Inferior parietal cortex (tissue), 1 donor: ENCODE measurements at regions not wholly inside any gene's neighbourhood (a gene's known extent, or its start where the extent isn't known, plus 50 kb on each side); places are given as distances from the start of the nearest gene placed in this dataset.

ENCODE experiments used
- DNase-seq: peaks from one replicate; pipeline ENCODE4 v3.0.0-alpha.2; 2016; ENCODE audit errors: extremely low spot score

DNA sequence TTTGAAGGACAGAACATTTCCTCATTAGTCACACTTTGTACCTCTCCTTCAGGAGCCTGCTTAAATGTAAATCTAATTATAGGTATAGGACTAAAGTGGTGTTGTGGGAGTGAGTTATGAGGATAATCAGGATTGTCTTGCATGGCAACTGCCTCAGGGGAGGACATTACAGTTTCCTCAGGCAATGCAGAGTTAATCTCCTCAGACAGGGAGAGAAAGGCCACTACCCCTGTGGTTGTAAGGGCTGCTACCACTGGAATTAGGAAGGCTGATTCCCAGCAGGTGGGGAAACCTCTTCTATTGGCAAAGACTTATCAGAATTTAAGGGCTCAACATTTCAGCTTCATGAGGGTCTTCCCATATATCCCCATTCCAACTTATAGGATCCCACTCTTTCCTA is 286.8 kb upstream of the PBX1 start:
- no peak for DNase-seq

DNA sequence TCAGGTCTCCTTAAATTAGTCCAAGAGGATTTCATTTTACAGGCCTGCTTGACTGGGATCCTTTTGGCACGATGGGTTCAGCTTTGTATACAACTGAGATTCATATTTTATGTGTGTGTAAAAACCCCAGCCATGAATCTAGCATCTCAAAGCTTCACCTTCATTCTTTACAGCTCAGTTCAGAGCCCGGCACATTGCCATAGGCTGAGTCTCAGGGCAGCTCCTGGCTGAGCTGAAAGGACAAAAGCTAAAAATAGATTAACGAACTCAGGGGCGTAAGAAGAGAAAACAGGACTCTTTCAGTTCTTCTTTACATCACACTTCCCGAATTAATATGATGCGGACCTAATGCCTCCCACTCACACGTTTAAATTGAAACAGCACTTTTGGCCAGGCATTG is 262.8 kb upstream of the PBX1 start:
- no peak for DNase-seq

GRCh38 chr1:164308101-164308500 is 250.9 kb upstream of the PBX1 start:
- no peak for DNase-seq

DNA sequence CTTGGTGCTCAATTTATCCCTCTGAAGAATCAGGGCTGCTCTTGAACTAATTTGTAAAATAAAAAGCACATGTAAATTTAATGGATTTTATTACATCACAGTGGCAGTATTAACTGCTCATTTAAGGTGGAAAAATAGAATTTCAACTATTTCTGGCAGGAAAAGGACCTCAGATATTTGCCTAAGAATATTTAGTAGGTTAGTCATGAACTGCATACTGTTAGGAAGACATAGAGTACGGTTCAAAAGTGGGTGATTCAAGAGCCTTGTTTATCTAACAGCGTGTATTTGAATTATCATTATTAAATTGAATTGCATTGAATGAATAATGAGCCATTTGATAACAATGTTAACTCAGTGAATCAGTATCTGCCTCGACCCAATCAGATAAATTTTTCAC is 248.8 kb upstream of the PBX1 start:
- no peak for DNase-seq

GRCh38 chr1:164311377-164311776 is 247.6 kb upstream of the PBX1 start:
- no peak for DNase-seq

- DNase-seq, result peak; percentile 45
Observed at GRCh38 chr1:164320790-164321731, 237.9 kb upstream of the PBX1 start.

GRCh38 chr1:164325786-164326185 is 233.2 kb upstream of the PBX1 start:
- no peak for DNase-seq

GRCh38 chr1:164333387-164333786 is 225.6 kb upstream of the PBX1 start:
- no peak for DNase-seq

DNA sequence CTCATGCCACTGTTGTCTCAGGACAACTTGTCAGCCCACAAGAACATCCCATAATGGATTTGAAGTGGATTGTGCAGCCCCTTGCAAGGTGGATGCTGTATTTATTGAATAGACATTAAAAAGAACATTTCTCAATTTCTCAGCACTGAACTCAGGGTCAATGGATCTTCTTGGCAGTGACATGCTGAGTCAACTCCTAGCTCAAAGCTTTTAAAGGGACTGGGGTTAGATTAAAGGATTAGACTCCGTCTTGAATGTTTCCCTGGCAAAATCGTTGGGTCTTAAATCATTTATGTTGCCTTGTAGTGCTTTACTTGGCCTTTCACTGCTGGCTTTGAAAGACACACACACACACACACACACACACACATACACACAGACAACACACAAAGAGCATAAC is 221.6 kb upstream of the PBX1 start:
- DNase-seq, result no peak

DNA sequence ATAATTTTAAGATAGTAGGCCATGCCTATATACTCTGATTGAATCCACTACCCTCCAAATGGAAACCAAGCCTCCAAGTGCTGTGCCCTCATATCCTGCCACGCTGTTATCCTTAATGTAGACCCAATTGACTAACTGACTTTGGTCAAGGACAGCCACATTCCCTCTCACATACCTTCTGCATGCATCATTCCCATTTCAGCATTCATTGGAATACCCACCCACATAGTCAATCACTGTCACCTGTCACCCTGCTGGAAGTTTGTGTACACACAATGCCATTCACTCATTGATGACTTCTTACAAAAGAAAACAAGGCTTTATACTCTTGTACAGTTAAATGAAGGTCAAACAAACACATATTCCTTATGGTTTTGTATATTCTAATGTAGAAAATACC is 221.1 kb upstream of the PBX1 start:
- DNase-seq, result no peak

DNA sequence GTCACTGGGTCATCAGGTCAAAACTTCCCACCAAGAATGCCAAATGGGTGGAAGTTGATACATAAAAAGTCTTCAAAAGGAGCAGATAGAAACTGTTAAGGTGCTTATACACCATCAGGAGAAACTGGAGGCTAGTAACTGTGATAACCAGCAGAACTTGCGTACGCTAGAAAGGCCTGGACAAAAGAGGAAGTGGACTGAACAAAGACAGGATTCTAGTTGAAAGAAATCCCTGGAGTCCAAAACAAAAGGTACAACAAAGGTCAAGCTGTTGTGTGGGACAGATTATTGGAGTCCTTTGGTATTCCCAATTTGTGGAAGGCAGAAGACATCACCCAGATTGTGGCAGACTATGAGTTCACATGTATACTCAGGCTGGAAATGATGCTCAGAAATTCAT is 215.8 kb upstream of the PBX1 start:
- DNase-seq, result no peak

GRCh38 chr1:164347980-164348379 is 211.0 kb upstream of the PBX1 start:
- DNase-seq, result no peak

GRCh38 chr1:164356511-164356910 is 202.5 kb upstream of the PBX1 start:
- no peak for DNase-seq

DNA sequence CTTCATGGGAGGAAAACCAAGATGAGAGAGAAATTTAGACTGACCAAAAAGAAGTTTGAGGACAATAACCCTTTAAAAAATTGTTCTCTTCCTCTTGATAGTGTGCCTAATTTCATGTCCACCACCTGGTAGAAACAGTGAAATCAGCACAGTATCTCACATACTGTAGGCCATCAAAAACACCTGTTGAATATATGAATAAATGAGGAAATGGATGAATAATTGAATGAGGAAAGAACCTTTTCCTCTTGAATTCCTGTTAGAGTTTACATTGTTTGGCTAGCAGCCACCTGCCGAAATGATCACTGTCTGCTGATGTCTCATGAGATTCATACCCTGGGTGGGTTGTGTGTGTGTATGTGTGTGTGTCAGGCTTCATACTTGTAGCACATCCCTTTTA is 198.7 kb upstream of the PBX1 start:
- DNase-seq, result no peak

DNA sequence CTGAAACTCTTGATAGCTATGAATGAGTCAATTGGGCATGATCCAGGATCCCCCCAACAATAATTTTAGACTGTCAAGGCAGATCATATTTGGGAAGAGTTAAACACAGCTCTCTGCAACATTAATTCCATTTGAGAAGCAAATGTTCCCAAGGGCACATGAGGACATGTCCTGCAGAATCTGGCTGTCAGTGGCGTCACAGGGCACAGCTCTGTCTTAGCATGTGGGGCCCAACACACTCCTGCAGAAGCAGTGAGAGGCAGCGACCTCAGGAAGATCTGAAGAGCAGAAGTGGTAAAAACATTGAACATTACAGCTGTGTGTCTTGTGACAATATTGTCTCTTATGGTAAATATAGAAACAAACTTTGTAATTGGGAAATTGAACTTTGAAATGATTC is 197.1 kb upstream of the PBX1 start:
- DNase-seq, result no peak

DNA sequence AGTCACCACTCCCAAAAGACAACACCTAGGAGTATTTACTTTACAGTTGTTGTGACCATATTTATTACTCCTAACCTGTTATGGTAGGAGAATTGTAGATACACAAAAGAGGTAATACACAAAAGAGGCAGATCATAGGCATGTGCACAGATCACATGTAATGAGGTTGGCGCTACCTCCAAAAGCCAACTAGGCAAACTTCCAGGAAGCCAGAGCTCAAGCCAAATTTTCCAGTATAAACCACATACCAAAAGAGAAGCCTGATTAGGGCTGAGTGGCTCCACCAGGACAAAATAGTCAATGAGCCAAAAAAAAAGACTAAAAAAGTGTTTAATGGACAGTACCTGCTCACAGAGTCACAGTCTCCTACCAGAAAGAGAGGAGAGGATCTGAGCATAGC is 195.0 kb upstream of the PBX1 start:
- no peak for DNase-seq

DNA sequence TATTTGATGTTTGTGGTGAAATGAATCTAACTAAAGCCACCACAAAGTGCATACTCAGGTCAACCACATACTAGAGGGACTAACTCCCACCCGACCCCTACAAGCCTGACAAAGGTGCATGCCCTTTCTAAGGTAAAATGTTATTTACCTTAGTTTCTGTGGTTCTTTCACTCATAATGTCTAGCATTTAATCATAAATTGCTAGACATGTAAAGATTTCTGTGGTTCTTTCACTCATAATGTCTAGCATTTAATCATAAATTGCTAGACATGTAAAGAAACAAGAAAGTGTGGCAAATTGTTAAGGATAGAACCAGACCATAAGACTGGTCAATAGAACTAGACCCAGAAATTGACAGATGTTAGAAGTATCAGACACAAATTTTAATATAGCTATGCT is 193.0 kb upstream of the PBX1 start:
- DNase-seq, result no peak

DNA sequence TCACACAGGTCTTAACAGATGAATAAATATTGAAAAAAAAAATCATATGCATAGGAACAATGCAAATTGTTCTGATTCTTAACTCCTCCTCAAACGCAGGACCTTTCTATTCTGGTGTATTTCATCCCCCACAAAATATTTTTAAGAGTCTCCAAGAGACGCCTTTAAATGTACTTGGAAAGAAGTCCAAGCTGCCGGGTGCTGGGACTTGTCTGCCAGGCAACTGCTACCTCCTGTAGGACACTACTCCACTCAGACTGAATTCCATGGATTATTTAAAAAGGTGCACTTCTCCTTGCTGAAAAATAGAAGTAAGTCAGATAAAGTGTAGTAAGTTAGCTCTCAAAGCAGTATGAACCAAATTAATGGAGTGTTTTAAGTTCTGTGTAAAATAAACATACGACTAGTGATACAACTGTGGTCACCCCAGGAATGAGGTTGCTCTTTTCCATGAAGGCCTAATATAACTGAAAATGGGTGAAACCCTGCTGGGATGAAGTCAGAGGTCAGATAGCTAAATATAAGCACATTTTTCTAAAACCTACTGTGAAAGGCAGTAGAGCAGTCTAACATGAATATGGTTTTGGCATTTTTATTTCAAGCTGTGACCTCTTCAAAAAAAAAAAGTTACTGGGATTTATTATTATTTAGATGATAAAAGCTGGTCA is 189.2 kb upstream of the PBX1 start:
- DNase-seq, result no peak

DNA sequence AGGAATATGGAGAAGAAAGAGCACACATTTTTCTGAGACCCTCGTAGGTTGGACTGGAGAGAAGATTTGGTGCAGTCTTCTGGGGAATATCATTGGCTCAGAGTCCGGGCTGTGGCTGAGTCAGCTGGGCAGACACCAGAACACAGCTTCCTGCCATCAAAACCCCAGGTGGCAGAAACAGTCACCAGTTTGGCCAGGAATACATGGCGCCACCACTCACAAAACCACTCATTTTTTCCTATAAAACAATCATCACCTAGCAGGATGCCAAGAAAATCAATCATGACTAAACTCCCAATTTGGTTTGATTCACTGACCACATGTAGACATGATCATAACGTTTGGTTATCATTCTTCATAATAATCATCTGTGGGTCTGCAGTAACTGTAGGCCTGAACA is 178.1 kb upstream of the PBX1 start:
- no peak for DNase-seq

- DNase-seq, result no peak
Observed at GRCh38 chr1:164382384-164382783, 176.6 kb upstream of the PBX1 start.

GRCh38 chr1:164384262-164384661 is 174.7 kb upstream of the PBX1 start:
- no peak for DNase-seq

DNA sequence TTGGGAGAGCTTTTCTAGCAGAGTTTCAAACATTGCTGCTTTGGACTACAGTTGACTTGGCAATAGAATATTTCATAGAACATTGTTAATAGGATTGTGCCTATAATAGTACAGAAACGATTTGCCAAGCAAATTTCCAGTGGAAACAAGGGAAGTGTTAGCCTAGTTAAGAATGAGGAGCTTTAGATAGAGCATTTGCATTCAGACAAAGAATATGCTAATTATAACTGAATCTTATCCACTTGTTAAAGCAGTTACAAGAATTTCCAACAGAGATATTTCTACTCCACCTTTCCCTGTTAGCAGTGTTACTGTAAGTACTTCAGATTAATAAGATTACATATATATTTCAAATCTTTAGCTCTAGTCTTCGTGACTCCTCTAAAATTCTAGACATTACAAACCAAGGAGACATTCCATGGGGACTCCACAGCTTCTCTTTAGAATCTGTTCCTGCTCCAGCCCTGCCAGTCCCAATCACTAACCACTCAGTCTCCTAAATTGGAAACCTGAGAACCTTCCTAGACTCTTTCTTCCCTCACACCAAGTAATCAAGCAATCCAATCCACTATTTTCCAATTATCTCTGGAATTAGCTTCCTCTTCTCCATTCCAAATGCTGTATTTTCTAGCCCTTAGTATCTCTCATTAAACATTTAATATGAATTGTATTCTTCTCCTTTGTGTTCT is 141.8 kb upstream of the PBX1 start:
- no peak for DNase-seq

- no peak for DNase-seq
Observed at GRCh38 chr1:164423136-164423535, 135.8 kb upstream of the PBX1 start.
